HepG2 (cell line): ENCODE measurements at regions not wholly inside any gene's neighbourhood (a gene's known extent, or its start where the extent isn't known, plus 50 kb on each side); places are given as distances from the start of the nearest gene placed in this dataset.

Source experiments
- ATAC-seq: fragments of 200-7000 bp; cut with Tn5 transposase; 3 replicates; pipeline ENCODE4 v1.9.1; 2020; ENCODE audit warnings: mild to moderate bottlenecking, moderate library complexity
- BruUV-seq: library from RNA; stranded (reverse); fragments of 400-500 nt; replicated peaks from 2 replicates; lab custom pipeline; 2021; lab: Mats Ljungman, UMichigan
- CTCF ChIA-PET: fragments of 300-600 bp; formaldehyde crosslinking; extraction: SDS; loops from one replicate; lab custom pipeline; 2021; ENCODE audit warnings: low total read pairs, inconsistent platforms, low intra/inter-chr PET ratio; lab: Yijun Ruan, JAX
- POLR2A ChIA-PET: fragments of 350-600 bp; sonication (Branson Sonifier 250); formaldehyde crosslinking; loops from one replicate; lab custom pipeline; 2020; ENCODE audit warnings: antibody characterized with exemption, inconsistent platforms; lab: Yijun Ruan, JAX
- DNase-seq: peaks from one replicate; pipeline ENCODE4 v3.0.0-alpha.2; 2015; ENCODE audit warnings: low spot score
- FAIRE-seq: peaks from 3 replicates; lab custom pipeline; 2011; peaks lifted over from hg19 to GRCh38; lab: Jason Lieb, UNC
- H2AFZ ChIP-seq: one replicate; pipeline ENCODE4 v1.6.1; 2011; ENCODE audit warnings: low read length, inconsistent platforms
- H3K27ac ChIP-seq: fragments of 300-600 bp; 3 replicates; pipeline ENCODE4 v1.8.0; 2011; ENCODE audit warnings: mixed run types, mild to moderate bottlenecking, mixed read lengths, low read length, inconsistent platforms; ENCODE audit not compliant: insufficient read depth; ENCODE audit errors: extremely low read length
- H3K27me3 ChIP-seq, 2 experiments: fragments of 200-600 bp in 1 of 2; 2 replicates in 1 of 2; 3 replicates in 1 of 2; pipeline versions ENCODE4 v1.6.0 to v1.8.0; 2011; ENCODE audit warnings: low read length in 2 of 2, mild to moderate bottlenecking in 2 of 2, moderate library complexity in 2 of 2, inconsistent platforms in 1 of 2; ENCODE audit not compliant: insufficient read depth in 2 of 2, control insufficient read depth in 1 of 2
- H3K36me3 ChIP-seq, 2 experiments: fragments of 200-600 bp in 1 of 2; replicated peaks in 1 of 2; 2 replicates in 1 of 2; 3 replicates in 1 of 2; pipeline versions ENCODE4 v1.5.1 to v1.8.0; 2011; ENCODE audit warnings: low read length in 2 of 2, inconsistent platforms in 1 of 2; ENCODE audit not compliant: insufficient read depth in 2 of 2, control insufficient read depth in 1 of 2
- H3K4me1 ChIP-seq: 2 replicates; pipeline ENCODE4 v1.5.1; 2012; ENCODE audit warnings: low read length, inconsistent platforms; ENCODE audit not compliant: insufficient read depth
- H3K4me2 ChIP-seq: 2 replicates; pipeline ENCODE4 v1.6.0; 2011; ENCODE audit warnings: low read depth, low read length, inconsistent platforms
- H3K4me3 ChIP-seq, 3 experiments: fragments of 200-600 bp in 1 of 3; sonication (generic), shearing (Covaris generic) in 1 of 3; replicated peaks in 1 of 3; 2 replicates each; pipeline ENCODE4 v1.5.1; 2011 to 2016; ENCODE audit warnings: low read length in 3 of 3, inconsistent platforms in 2 of 3, low read depth in 2 of 3, mild to moderate bottlenecking in 2 of 3, control low read depth in 1 of 3, mixed read lengths in 1 of 3; ENCODE audit not compliant: insufficient read depth in 1 of 3
- H3K79me2 ChIP-seq: one replicate; pipeline ENCODE4 v1.6.1; 2011; ENCODE audit warnings: low read length, inconsistent platforms; ENCODE audit not compliant: insufficient read depth
- H3K9ac ChIP-seq: 2 replicates; pipeline ENCODE4 v1.6.0; 2011; ENCODE audit warnings: mild to moderate bottlenecking, low read depth, low read length, inconsistent platforms; ENCODE audit not compliant: insufficient read depth
- H3K9me3 ChIP-seq: 2 replicates; pipeline ENCODE4 v1.5.1; 2012; ENCODE audit warnings: mild to moderate bottlenecking, low read length
- H4K20me1 ChIP-seq: 2 replicates; pipeline ENCODE4 v1.6.0; 2011; ENCODE audit warnings: inconsistent platforms, mild to moderate bottlenecking, low read length, moderate library complexity; ENCODE audit not compliant: insufficient read depth
- CEBPZ ChIP-seq: IDR thresholded peaks from 2 replicates; pipeline ENCODE4 v1.6.1; 2012; ENCODE audit warnings: low read length, improper control_type of control experiment
- MAFF ChIP-seq: IDR thresholded peaks from 2 replicates; pipeline ENCODE4 v1.6.1; 2011; ENCODE audit warnings: low read depth, low read length, improper control_type of control experiment
- MAFK ChIP-seq, 2 experiments: IDR thresholded peaks in 1 of 2; conservative IDR thresholded peaks in 1 of 2; 2 replicates each; pipeline ENCODE4 v1.6.1; 2011; ENCODE audit warnings: improper control_type of control experiment in 2 of 2, low read length in 2 of 2
- PREB ChIP-seq: sonication (generic); formaldehyde crosslinking; IDR thresholded peaks from 2 replicates; pipeline ENCODE4 v1.4.0; 2020; ENCODE audit warnings: missing genetic modification reagents
- ZNF256 ChIP-seq: sonication (generic); formaldehyde crosslinking; conservative IDR thresholded peaks from 2 replicates; pipeline ENCODE4 v1.4.0; 2020; ENCODE audit warnings: missing genetic modification reagents
- ZNF30 ChIP-seq: sonication (generic); formaldehyde crosslinking; IDR thresholded peaks from 2 replicates; pipeline ENCODE4 v1.5.0; 2020; ENCODE audit warnings: mild to moderate bottlenecking, missing genetic modification reagents
- WGBS: methylation state at CpG from one replicate; pipeline ENCODE4 v1.1.6; 2017; ENCODE audit warnings: low lambda C conversion rate; 5-methylcytosine and 5-hydroxymethylcytosine counted together
- in situ Hi-C: cut with HindIII; loops from 2 replicates; pipeline ENCODE4 v1.10.0; 2017; ENCODE audit warnings: low pct_unique_long_range_greater_than_20kb; ENCODE audit not compliant: extremely low pct_ligation_motif_present
- intact Hi-C: fragments of 100-400 bp; cut with micrococcal nuclease; formaldehyde crosslinking; loops from one replicate; pipeline ENCODE4 v1.10.0; 2022; ENCODE audit not compliant: unreplicated experiment

GRCh38 chr9:16158093-16158492 lies 605.2 kb downstream of the CCDC171 start:
- in situ Hi-C loops, result no loop called here
- Histone ChIP-seq H2AFZ (no peak overlapping the region), H3K9ac (no peak overlapping the region), H3K4me3 (no peak overlapping the region), H3K36me3 (no peaks in the 10 kb centered on the region), H3K27me3 (peaks cover 0 to 14% of the 10 kb centered on the region in 2 experiments; a peak in 1 of 5 replicates), H3K79me2 (no peaks in the 10 kb centered on the region), H3K27ac (no peak overlapping the region), H3K4me2 (no peak overlapping the region), H3K4me1 (no peaks in the 10 kb centered on the region), H3K9me3 (no peaks in the 10 kb centered on the region), H4K20me1 (no peaks in the 10 kb centered on the region)
- no TSS peak for BruUV-seq
- no peak for FAIRE-seq
- CTCF ChIA-PET, result no interaction called here
- intact Hi-C loops, result no loop called here
- DNase-seq, result no peak
- 34% methylated on average over 9 of the region's 9 CpGs for WGBS
- TF ChIP-seq ZNF30 (CRISPR knock-in tag) (no peak), ZNF256 (CRISPR knock-in tag) (no peak), CEBPZ (no peak)
- ATAC-seq, result no peak
- POLR2A ChIA-PET, result no interaction called here

- Histone ChIP-seq H3K9me3 (no peaks in the 10 kb centered on the region), H3K36me3 (no peaks in the 10 kb centered on the region), H4K20me1 (no peaks in the 10 kb centered on the region), H3K4me2 (no peak overlapping the region), H3K27ac (no peak overlapping the region), H2AFZ (no peak overlapping the region), H3K4me1 (no peaks in the 10 kb centered on the region), H3K4me3 (no peak overlapping the region), H3K9ac (no peak overlapping the region), H3K79me2 (no peaks in the 10 kb centered on the region), H3K27me3 (no peaks in the 10 kb centered on the region)
- ChIA-PET CTCF (no interaction called here), POLR2A (no interaction called here)
- TF ChIP-seq MAFK (conservative IDR thresholded peaks at IDR 0.05 in 1 of 2, IDR thresholded peaks at IDR 0.05 in 1 of 2; ENCODE audit: low read length in 2 of 2) (peak; percentile 72 to 86), MAFF (peak; percentile 78), PREB (CRISPR knock-in tag) (no peak)
- in situ Hi-C loops, result no loop called here
- no TSS peak for BruUV-seq
- FAIRE-seq (no peak), DNase-seq (no peak), ATAC-seq (no peak)
- intact Hi-C loops, result no loop called here
- 8% methylated on average over 6 of the region's 6 CpGs for WGBS
These were observed 608.6 kb downstream of the CCDC171 start for GRCh38 chr9:16161483-16161882.
